ENCODE measurements at regions not wholly inside any gene's neighbourhood (a gene's known extent, or its start where the extent isn't known, plus 50 kb on each side); places are given as distances from the start of the nearest gene placed in this dataset.

- TF ChIP-seq POLR2AphosphoS5 (IDR thresholded peaks at IDR 0.05) (no peak), POLR2A (IDR thresholded peaks at IDR 0.05; ENCODE audit: low read depth) (no peak), CTCF (IDR thresholded peaks at IDR 0.05) (no peak)
Observed at GRCh38 chr6:51005779-51006178, 187.1 kb downstream of the TFAP2B start.
